GOT3 (cell line): ENCODE measurements at regions not wholly inside any gene's neighbourhood (a gene's known extent, or its start where the extent isn't known, plus 50 kb on each side); places are given as distances from the start of the nearest gene placed in this dataset.
"Not testable (repeated sequence)": the region's sequence is repeated elsewhere in the genome, so short reads cannot be mapped to it uniquely, and the experiment has no call there.

ENCODE experiments used
- DNase-seq: peaks from one replicate; lab custom pipeline; 2025; ENCODE audit warnings: mixed read lengths; lab: John Stamatoyannopoulos, UW

GRCh38 chr2:2590841-2591541 lies 259.9 kb upstream of the MYT1L start:
- no peak for DNase-seq

- no peak for DNase-seq
These were observed 259.1 kb upstream of the MYT1L start for GRCh38 chr2:2590141-2590540.

- DNase-seq: no peak
These were observed 257.7 kb upstream of the MYT1L start for GRCh38 chr2:2588777-2589176.

- DNase-seq: no peak
These were observed 256.3 kb upstream of the MYT1L start for GRCh38 chr2:2587354-2587753.

DNA sequence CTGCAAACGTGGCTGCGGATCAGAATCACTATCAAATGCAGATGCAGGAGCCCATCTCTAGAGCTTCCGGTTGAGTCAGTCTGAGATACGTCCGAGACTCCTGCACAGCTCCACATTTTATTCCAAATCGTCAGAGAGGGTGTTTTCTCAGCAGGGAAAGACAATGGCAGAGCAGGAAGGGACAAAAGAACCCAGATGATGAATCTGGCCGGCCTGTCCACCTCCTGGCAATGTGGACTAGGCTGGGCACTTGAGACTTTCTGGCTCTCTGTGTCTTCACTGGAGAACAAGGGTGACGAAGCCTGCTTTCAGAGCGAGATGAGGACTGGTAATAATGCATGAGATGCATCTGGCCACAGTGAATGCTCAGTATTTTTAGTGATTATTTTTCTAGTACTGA lies 255.9 kb upstream of the MYT1L start:
- no peak for DNase-seq

GRCh38 chr2:2586068-2586776 lies 255.1 kb upstream of the MYT1L start:
- DNase-seq: no peak

- DNase-seq: no peak
These were observed 252.0 kb upstream of the MYT1L start for GRCh38 chr2:2582998-2583545.

- no peak for DNase-seq
These were observed 250.5 kb upstream of the MYT1L start for GRCh38 chr2:2581331-2582159.

DNA sequence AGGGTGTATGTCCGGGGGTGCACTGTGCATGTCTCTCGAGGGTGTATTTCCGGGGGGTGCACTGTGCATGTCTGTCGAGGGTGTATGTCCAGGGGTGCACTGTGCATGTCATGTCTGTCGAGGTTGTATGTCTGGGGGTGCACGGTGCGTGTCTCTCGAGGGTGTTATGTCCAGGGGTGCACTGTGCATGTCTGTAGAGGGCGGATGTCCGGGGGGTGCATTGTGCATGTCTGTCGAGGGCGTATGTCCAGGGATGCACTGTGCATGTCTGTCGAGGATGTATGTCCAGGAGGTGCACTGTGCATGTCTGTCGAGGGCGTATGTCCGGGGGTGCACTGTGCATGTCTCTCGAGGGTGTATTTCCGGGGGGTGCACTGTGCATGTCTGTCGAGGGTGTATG lies 249.8 kb upstream of the MYT1L start:
- not testable (repeated sequence) for DNase-seq

GRCh38 chr2:2580341-2580740 lies 249.3 kb upstream of the MYT1L start:
- DNase-seq: no peak

GRCh38 chr2:2579814-2580213 lies 248.7 kb upstream of the MYT1L start:
- DNase-seq: no peak

DNA sequence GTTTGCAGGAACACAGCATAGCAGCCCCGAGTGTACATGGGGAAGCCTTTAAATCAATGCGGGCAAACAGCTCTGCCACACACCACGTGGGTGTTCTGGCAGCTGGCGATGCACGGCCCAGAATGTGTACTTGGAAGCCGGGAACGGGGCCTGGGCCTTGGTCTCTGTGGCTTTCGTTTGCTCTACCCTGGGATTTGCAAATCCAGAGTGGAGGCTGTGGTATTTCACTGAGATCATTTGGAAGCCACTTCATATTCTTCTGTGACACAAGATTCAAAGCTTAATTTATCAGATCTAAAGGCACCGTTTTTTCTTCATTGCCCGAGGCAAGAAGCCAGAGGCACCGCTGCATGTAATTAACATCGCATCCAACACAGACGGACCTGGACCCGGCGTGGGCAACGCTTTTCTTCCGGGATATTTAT lies 246.3 kb upstream of the MYT1L start:
- DNase-seq: no peak

DNA sequence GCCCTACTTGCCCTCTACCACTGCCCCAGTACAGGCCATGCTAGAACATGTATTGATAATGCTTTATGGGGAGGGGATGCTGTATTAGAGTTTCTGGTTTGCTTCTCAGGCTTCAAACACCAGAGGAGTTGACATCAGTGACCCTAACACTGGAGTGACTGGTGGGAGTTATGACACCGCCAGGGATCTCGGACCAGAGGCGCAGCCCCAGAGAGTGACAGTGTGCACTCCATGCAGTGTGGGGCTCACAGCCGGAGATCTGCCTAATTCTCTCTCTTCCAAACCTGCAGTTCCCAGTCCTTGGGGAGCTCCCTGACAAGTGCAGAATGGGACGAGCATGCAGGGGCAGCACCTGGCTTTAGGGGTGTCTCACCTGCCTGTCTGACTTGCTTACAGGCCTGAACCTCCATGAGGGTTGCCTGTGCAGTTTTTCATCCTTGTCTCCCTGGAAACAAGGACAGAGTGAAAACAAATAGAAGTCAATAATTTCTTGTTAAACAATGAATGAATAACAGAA lies 244.9 kb upstream of the MYT1L start:
- no peak for DNase-seq

DNA sequence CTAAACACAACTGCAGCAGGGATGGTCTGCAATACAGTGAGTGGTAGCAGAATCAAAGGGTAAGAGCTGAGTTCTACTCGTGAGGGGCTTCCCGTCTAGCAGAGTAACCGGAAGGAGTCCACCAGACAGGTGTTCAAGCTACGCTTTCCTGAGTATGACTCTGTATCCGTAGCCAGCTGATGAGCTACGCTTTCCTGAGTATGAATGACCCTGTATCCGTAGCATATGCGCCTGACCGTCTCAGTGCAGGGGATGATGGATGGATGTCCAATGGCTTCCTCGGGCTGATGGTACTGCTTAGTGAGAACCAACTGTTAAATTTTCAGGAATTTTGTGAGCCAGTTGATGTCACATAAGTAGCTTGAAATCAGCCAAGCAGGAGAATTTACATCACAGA lies 244.1 kb upstream of the MYT1L start:
- no peak for DNase-seq

DNA sequence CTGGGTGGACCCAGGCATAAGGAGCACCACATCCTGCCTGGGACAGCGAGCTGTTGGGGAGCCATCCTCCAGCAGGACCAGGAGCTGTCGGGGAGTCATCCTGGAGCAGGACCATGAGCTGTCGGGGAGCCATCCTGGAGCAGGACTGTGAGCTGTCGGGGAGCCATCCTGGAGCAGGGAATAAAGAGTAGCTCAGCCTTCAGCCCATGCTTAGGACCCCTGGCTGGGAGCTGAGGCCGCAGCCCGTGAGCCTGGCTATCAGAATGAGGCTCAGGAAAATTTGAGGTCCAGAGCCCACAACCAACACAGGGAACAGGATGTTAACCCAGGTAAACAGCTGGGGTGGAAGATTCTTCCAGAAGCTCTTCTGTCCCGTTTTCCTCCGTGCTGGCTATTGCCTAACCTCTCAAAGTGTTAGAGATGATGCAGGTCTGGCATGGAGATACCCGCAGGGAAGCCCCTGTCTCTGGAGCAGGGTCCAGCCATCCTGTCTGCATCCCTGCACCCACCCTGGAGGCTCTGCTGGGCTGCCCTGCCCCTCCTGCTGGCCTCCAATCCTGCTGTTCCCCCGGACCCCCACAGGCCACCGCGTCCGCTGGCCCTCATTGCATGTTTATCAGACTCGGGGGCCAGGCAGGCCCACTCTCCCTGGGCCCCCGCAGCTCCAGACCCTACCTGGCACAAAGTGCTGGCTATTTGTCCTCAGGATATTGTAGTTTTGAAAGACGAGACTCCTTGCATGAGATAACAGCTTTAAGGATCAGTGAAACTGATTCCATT lies 243.5 kb upstream of the MYT1L start:
- DNase-seq: no peak

DNA sequence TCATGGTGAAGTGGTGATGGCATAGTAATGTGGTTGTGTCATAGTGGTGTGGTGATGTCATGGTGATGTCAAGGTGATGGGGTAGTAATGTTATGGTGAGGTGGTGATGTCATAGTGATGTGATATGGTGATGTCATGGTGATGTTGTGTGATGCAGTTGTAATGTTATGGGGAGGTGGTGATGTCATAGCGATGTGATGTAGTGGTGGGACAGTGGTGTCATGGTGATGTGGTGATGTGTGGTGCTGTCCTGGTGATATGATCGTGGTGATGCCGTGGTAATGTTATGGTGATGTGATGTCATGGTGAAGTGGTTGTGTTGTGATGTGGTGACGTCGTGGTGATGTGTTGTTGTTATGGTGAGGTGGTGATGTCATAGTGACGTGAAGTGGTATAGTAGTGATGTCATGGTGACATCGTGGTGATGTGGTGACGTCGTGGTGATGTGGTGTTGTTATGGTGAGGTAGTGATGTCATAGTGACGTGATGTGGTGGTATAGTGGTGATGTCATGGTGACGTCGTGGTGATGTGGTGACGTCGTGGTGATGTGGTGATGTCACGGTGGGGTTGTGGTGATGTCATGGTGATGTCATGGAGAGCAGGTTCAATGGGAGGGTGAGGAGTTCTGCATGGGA lies 242.7 kb upstream of the MYT1L start:
- no peak for DNase-seq

GRCh38 chr2:2573205-2573604 lies 242.1 kb upstream of the MYT1L start:
- DNase-seq: no peak

- DNase-seq: no peak
These were observed 241.5 kb upstream of the MYT1L start for GRCh38 chr2:2572393-2573204.

- DNase-seq: no peak
These were observed 240.5 kb upstream of the MYT1L start for GRCh38 chr2:2571301-2572150.
